Loucy (cell line): ENCODE measurements at regions not wholly inside any gene's neighbourhood (a gene's known extent, or its start where the extent isn't known, plus 50 kb on each side); places are given as distances from the start of the nearest gene placed in this dataset.

Experiments used
- CTCF ChIP-seq: fragments of 200-600 bp; sonication (generic); conservative IDR thresholded peaks from 2 replicates; pipeline ENCODE4 v1.5.1; 2014; ENCODE audit warnings: mild to moderate bottlenecking, antibody characterized with exemption, low read length
- EZH2phosphoT487 ChIP-seq: fragments of 200-600 bp; IDR thresholded peaks from 2 replicates; pipeline ENCODE4 v1.6.1; 2018; ENCODE audit warnings: antibody characterized with exemption, mild to moderate bottlenecking, moderate library complexity, borderline replicate concordance

- TF ChIP-seq CTCF = no peak
- TF ChIP-seq EZH2phosphoT487 = no peak
Measured at GRCh38 chr14:65943150-65943549, 530.6 kb downstream of the FUT8 start.
